ENCODE measurements at regions not wholly inside any gene's neighbourhood (a gene's known extent, or its start where the extent isn't known, plus 50 kb on each side); places are given as distances from the start of the nearest gene placed in this dataset.

GRCh38 chr2:15719566-15720313 lies 128.1 kb downstream of the DDX1 start:
- no peak for DNase-seq (ENCODE audit: low spot score)

GRCh38 chr2:15720561-15721307 lies 129.1 kb downstream of the DDX1 start:
- no peak for DNase-seq (ENCODE audit: low spot score)

- DNase-seq (ENCODE audit: low spot score), result no peak
These were observed 129.9 kb downstream of the DDX1 start for GRCh38 chr2:15721411-15722067.

- no peak for DNase-seq (ENCODE audit: low spot score)
These were observed 131.3 kb downstream of the DDX1 start for GRCh38 chr2:15722980-15723379.

- DNase-seq (ENCODE audit: low spot score), result no peak
These were observed 132.6 kb downstream of the DDX1 start for GRCh38 chr2:15724235-15724634.

GRCh38 chr2:15725101-15725781 lies 133.6 kb downstream of the DDX1 start:
- no peak for DNase-seq (ENCODE audit: low spot score)

- DNase-seq (ENCODE audit: low spot score), result no peak
These were observed 134.1 kb downstream of the DDX1 start for GRCh38 chr2:15725782-15726112.

- DNase-seq (ENCODE audit: low spot score), result no peak
These were observed 134.8 kb downstream of the DDX1 start for GRCh38 chr2:15726321-15727057.

- DNase-seq (ENCODE audit: low spot score), result no peak
These were observed 136.0 kb downstream of the DDX1 start for GRCh38 chr2:15727396-15728244.

- DNase-seq (ENCODE audit: low spot score), result peak; percentile 89
These were observed 136.7 kb downstream of the DDX1 start for GRCh38 chr2:15728245-15728938.

- DNase-seq (ENCODE audit: low spot score), result no peak
These were observed 137.3 kb downstream of the DDX1 start for GRCh38 chr2:15729001-15729400.

- no peak for DNase-seq (ENCODE audit: low spot score)
These were observed 138.3 kb downstream of the DDX1 start for GRCh38 chr2:15729709-15730544.

- DNase-seq (ENCODE audit: low spot score), result peak; percentile 96
These were observed 139.0 kb downstream of the DDX1 start for GRCh38 chr2:15730545-15731212.

- DNase-seq (ENCODE audit: low spot score), result no peak
These were observed 139.7 kb downstream of the DDX1 start for GRCh38 chr2:15731213-15731888.

GRCh38 chr2:15731889-15732271 lies 140.2 kb downstream of the DDX1 start:
- no peak for DNase-seq (ENCODE audit: low spot score)

- no peak for DNase-seq (ENCODE audit: low spot score)
These were observed 140.8 kb downstream of the DDX1 start for GRCh38 chr2:15732341-15733077.

GRCh38 chr2:15733867-15734673 lies 142.4 kb downstream of the DDX1 start:
- DNase-seq (ENCODE audit: low spot score), result no peak
